Neural cell (in vitro differentiated cells): ENCODE measurements at regions not wholly inside any gene's neighbourhood (a gene's known extent, or its start where the extent isn't known, plus 50 kb on each side); places are given as distances from the start of the nearest gene placed in this dataset.

ENCODE experiments used
- H2AFZ ChIP-seq: fragments of 200-600, 300-800 bp; sonication (generic), shearing (Covaris generic); 2 replicates; pipeline ENCODE4 v1.6.0; 2014; ENCODE audit warnings: low read depth, mild to moderate bottlenecking, antibody characterized with exemption, low read length, moderate library complexity
- H3F3A ChIP-seq: fragments of 200-600 bp; shearing (Covaris generic); 2 replicates; pipeline ENCODE4 v1.6.1; 2016; ENCODE audit warnings: mild to moderate bottlenecking, moderate library complexity, mixed read lengths, antibody characterized with exemption, low read length; ENCODE audit not compliant: insufficient read depth, poor library complexity, severe bottlenecking
- H3K27ac ChIP-seq: fragments of 200-600, 300-800 bp; sonication (generic), shearing (Covaris generic); 2 replicates; pipeline ENCODE4 v1.5.1; 2014; ENCODE audit warnings: mild to moderate bottlenecking, low read length, moderate library complexity
- H3K27me3 ChIP-seq: fragments of 300-800, 200-600 bp; sonication (generic), shearing (Covaris generic); 2 replicates; pipeline ENCODE4 v1.6.0; 2014; ENCODE audit warnings: mild to moderate bottlenecking, low read depth, low read length, moderate library complexity; ENCODE audit not compliant: insufficient read depth
- H3K36me3 ChIP-seq: fragments of 300-800, 200-600 bp; sonication (generic), shearing (Covaris generic); 2 replicates; pipeline ENCODE4 v1.5.1; 2014; ENCODE audit warnings: mild to moderate bottlenecking, antibody characterized with exemption, low read length, moderate library complexity; ENCODE audit not compliant: insufficient read depth
- H3K4me2 ChIP-seq: fragments of 300-800, 200-600 bp; sonication (generic), shearing (Covaris generic); 2 replicates; pipeline ENCODE4 v1.6.0; 2014; ENCODE audit warnings: mild to moderate bottlenecking, low read length
- H3K4me3 ChIP-seq: fragments of 300-800, 200-600 bp; sonication (generic), shearing (Covaris generic); 2 replicates; pipeline ENCODE4 v1.5.1; 2014; ENCODE audit warnings: mild to moderate bottlenecking, low read length, moderate library complexity
- H3K79me2 ChIP-seq: fragments of 200-600 bp; shearing (Covaris generic); replicated peaks from 2 replicates; pipeline ENCODE4 v1.6.0; 2014; ENCODE audit warnings: mild to moderate bottlenecking, low read length, moderate library complexity; ENCODE audit not compliant: insufficient read depth
- H3K9ac ChIP-seq: fragments of 300-800, 200-600 bp; sonication (generic), shearing (Covaris generic); 2 replicates; pipeline ENCODE4 v1.6.1; 2016; ENCODE audit warnings: mild to moderate bottlenecking, low read length, mixed read lengths
- H3K9me2 ChIP-seq: fragments of 200-600 bp; shearing (Covaris generic); 2 replicates; pipeline ENCODE4 v1.6.1; 2016; ENCODE audit warnings: mild to moderate bottlenecking, low read length, mixed read lengths; ENCODE audit not compliant: insufficient read depth
- H3K9me3 ChIP-seq: fragments of 200-600, 300-800 bp; sonication (generic), shearing (Covaris generic); 2 replicates; pipeline ENCODE4 v1.6.1; 2016; ENCODE audit warnings: mild to moderate bottlenecking, mixed run types, low read length, moderate library complexity, mixed read lengths
- H4K20me1 ChIP-seq: fragments of 200-600 bp; shearing (Covaris generic); 2 replicates; pipeline ENCODE4 v1.6.1; 2016; ENCODE audit warnings: mild to moderate bottlenecking, mixed run types; ENCODE audit not compliant: insufficient read depth
- EP300 ChIP-seq: fragments of 450-650 bp; conservative IDR thresholded peaks from 2 replicates; pipeline ENCODE4 v1.6.1; 2014; ENCODE audit warnings: antibody characterized with exemption, mild to moderate bottlenecking, moderate library complexity; ENCODE audit not compliant: poor library complexity, severe bottlenecking
- EZH2 ChIP-seq: fragments of 200-600, 300-800 bp; shearing (Covaris generic), sonication (generic); IDR thresholded peaks from 2 replicates; pipeline ENCODE4 v1.6.1; 2014; ENCODE audit warnings: antibody characterized with exemption, low read length, borderline replicate concordance, mild to moderate bottlenecking; ENCODE audit not compliant: insufficient read depth, poor library complexity, severe bottlenecking
- MXI1 ChIP-seq: fragments of 450-650 bp; conservative IDR thresholded peaks from 2 replicates; pipeline ENCODE4 v1.6.1; 2014; ENCODE audit warnings: antibody characterized with exemption, mild to moderate bottlenecking; ENCODE audit not compliant: poor library complexity, severe bottlenecking
- POLR2AphosphoS5 ChIP-seq: IDR thresholded peaks from 2 replicates; pipeline ENCODE4 v1.6.1; 2012
- RAD21 ChIP-seq: fragments of 450-650 bp; conservative IDR thresholded peaks from 2 replicates; pipeline ENCODE4 v1.6.1; 2014; ENCODE audit warnings: antibody characterized with exemption, mild to moderate bottlenecking, moderate library complexity
- SMC3 ChIP-seq: fragments of 450-650 bp; conservative IDR thresholded peaks from 2 replicates; pipeline ENCODE4 v1.6.1; 2014; ENCODE audit warnings: antibody characterized with exemption, mild to moderate bottlenecking, moderate library complexity; ENCODE audit not compliant: poor library complexity
- TAF1 ChIP-seq: IDR thresholded peaks from 2 replicates; pipeline ENCODE4 v1.6.1; 2012; ENCODE audit warnings: low read depth
- TF ChIP-seq, protein P1 (sequence below): IDR thresholded peaks from 2 replicates; pipeline ENCODE4 v1.6.1; 2012; ENCODE audit warnings: borderline replicate concordance
- TF ChIP-seq, protein P2 (sequence below): fragments of 450-650 bp; IDR thresholded peaks from 2 replicates; pipeline ENCODE4 v1.5.1; 2014; ENCODE audit warnings: antibody characterized with exemption, mild to moderate bottlenecking, moderate library complexity; ENCODE audit not compliant: poor library complexity, severe bottlenecking

DNA sequence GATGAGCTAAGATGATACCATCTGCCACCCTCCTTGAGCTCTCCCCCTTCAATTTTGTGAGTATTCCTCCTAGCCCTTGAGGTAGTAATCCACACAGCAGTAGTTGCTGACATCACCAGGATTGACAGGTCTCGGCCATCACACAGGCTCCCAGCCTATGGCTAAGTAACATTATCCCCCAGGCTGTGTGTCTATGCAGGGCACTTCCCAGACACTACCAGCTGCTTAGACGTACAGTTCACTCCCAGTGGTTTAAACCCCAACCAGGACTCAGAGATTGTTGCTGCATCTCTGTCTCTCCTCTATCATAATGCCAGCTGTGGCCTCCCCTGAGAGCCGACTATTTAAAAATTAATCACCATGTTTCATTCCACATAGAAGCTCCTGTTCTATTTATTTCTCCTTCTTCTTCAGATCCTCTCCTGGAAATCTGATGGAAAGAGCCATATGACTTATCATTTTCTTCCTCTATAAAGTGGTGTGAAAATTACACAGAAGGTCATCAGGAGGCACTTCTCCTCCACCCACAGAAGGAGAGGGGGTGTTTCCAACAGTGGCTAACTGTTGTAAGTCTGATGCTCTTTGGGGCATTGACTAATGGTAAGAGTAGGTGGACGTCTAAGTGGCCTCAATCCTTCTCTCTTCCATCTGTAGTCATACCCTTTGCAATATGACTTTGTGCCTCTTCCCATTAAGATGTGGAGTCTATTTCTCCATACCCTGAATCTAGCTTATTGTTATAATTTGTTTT lies 396.3 kb downstream of the SETD4 start:
- Histone ChIP-seq H3F3A (no peaks in the 10 kb centered on the region), H4K20me1 (no peaks in the 10 kb centered on the region), H3K4me2 (no peak overlapping the region), H3K4me3 (no peak overlapping the region), H3K36me3 (no peaks in the 10 kb centered on the region), H3K9me3 (no peaks in the 10 kb centered on the region), H3K27me3 (no peaks in the 10 kb centered on the region), H2AFZ (no peak overlapping the region), H3K27ac (no peak overlapping the region), H3K79me2 (no peaks in the 10 kb centered on the region), H3K9ac (no peak overlapping the region), H3K9me2 (no peaks in the 10 kb centered on the region)
- TF ChIP-seq SMC3 = no peak
- TF ChIP-seq POLR2AphosphoS5 = no peak
- TF ChIP-seq EP300 = no peak
- TF ChIP-seq, protein P1, sequence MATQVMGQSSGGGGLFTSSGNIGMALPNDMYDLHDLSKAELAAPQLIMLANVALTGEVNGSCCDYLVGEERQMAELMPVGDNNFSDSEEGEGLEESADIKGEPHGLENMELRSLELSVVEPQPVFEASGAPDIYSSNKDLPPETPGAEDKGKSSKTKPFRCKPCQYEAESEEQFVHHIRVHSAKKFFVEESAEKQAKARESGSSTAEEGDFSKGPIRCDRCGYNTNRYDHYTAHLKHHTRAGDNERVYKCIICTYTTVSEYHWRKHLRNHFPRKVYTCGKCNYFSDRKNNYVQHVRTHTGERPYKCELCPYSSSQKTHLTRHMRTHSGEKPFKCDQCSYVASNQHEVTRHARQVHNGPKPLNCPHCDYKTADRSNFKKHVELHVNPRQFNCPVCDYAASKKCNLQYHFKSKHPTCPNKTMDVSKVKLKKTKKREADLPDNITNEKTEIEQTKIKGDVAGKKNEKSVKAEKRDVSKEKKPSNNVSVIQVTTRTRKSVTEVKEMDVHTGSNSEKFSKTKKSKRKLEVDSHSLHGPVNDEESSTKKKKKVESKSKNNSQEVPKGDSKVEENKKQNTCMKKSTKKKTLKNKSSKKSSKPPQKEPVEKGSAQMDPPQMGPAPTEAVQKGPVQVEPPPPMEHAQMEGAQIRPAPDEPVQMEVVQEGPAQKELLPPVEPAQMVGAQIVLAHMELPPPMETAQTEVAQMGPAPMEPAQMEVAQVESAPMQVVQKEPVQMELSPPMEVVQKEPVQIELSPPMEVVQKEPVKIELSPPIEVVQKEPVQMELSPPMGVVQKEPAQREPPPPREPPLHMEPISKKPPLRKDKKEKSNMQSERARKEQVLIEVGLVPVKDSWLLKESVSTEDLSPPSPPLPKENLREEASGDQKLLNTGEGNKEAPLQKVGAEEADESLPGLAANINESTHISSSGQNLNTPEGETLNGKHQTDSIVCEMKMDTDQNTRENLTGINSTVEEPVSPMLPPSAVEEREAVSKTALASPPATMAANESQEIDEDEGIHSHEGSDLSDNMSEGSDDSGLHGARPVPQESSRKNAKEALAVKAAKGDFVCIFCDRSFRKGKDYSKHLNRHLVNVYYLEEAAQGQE = no peak
- no peak for TF ChIP-seq EZH2
- TF ChIP-seq RAD21 = no peak
- no peak for TF ChIP-seq TAF1
- TF ChIP-seq MXI1 = no peak
- TF ChIP-seq, protein P2, sequence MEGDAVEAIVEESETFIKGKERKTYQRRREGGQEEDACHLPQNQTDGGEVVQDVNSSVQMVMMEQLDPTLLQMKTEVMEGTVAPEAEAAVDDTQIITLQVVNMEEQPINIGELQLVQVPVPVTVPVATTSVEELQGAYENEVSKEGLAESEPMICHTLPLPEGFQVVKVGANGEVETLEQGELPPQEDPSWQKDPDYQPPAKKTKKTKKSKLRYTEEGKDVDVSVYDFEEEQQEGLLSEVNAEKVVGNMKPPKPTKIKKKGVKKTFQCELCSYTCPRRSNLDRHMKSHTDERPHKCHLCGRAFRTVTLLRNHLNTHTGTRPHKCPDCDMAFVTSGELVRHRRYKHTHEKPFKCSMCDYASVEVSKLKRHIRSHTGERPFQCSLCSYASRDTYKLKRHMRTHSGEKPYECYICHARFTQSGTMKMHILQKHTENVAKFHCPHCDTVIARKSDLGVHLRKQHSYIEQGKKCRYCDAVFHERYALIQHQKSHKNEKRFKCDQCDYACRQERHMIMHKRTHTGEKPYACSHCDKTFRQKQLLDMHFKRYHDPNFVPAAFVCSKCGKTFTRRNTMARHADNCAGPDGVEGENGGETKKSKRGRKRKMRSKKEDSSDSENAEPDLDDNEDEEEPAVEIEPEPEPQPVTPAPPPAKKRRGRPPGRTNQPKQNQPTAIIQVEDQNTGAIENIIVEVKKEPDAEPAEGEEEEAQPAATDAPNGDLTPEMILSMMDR = no peak

DNA sequence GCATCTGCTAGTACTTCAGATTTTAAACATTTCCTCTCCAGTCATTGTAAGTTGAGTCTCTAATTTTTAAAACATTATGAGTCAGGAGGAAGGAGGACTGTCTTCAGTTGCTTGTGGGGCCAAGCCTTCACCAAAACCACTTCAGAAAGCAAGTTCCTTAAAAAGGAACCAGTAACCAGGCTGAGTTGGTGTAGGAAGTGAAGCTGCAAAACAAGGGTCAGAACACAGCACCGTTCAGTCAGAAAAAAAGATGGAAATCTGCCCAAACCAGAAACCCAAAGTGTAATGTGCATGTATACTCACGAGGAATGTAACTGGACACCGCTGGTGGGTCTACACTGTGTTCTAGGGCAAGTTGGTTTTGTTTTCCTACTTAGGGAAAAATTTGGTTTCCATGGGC lies 402.1 kb downstream of the SETD4 start:
- no peak overlapping the region for H2AFZ ChIP-seq

More for the DNA sequence above, 402.1 kb downstream of the SETD4 start:
- H3K9ac ChIP-seq = no peak overlapping the region
- no peaks in the 10 kb centered on the region for H3K79me2 ChIP-seq
- H3K27me3 ChIP-seq = no peaks in the 10 kb centered on the region
- no peak for TF ChIP-seq RAD21
- no peak for TF ChIP-seq EP300
- TF ChIP-seq MXI1 = no peak
- TF ChIP-seq TAF1 = no peak
- TF ChIP-seq SMC3 = no peak
- TF ChIP-seq, protein P1 = no peak
- no peak for TF ChIP-seq EZH2
- no peak for TF ChIP-seq POLR2AphosphoS5
- TF ChIP-seq, protein P2 = no peak
- H3K4me3 ChIP-seq = no peak overlapping the region
- no peaks in the 10 kb centered on the region for H3K36me3 ChIP-seq
- H4K20me1 ChIP-seq = no peaks in the 10 kb centered on the region
- no peak overlapping the region for H3K27ac ChIP-seq
- no peaks in the 10 kb centered on the region for H3F3A ChIP-seq
- H3K9me3 ChIP-seq = no peaks in the 10 kb centered on the region
- no peak overlapping the region for H3K4me2 ChIP-seq
- H3K9me2 ChIP-seq = no peaks in the 10 kb centered on the region
